GM12864 (cell line): ENCODE measurements at regions not wholly inside any gene's neighbourhood (a gene's known extent, or its start where the extent isn't known, plus 50 kb on each side); places are given as distances from the start of the nearest gene placed in this dataset.
"Not testable (repeated sequence)": the region's sequence is repeated elsewhere in the genome, so short reads cannot be mapped to it uniquely, and the experiment has no call there.

ENCODE experiments used
- DNase-seq: peaks from one replicate; pipeline ENCODE4 v3.0.0-alpha.2; 2011; ENCODE audit warnings: low read depth
- H3K4me3 ChIP-seq: 2 replicates; pipeline ENCODE4 v1.5.1; 2011; ENCODE audit warnings: mild to moderate bottlenecking, low read depth, low read length, control low read depth
- TF ChIP-seq, protein P1 (sequence below): IDR thresholded peaks from 2 replicates; pipeline ENCODE4 v1.5.1; 2011; ENCODE audit warnings: low read depth, mild to moderate bottlenecking, moderate library complexity, low read length, control low read depth, inconsistent platforms; ENCODE audit errors: missing control alignments

DNA sequence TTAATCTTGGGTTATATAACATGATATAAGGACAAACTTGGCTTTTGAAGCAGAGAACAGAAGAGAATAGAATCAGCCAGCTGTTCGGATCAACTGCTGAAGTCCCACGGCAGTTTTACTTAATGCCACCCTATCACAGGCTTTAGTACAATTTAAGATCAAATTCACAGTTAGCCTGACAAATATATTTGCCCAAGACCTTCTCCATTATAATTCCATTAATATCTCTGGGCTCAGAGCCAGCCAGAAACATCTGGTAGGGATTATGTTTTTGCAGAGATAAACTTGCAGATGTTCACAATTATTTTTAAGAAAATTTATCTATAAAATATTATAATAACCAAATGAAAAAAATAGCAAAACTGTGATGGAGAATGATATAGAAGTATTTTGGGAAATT lies 381.4 kb downstream of the RAD51AP2 start:
- no peak for DNase-seq
- TF ChIP-seq, protein P1, sequence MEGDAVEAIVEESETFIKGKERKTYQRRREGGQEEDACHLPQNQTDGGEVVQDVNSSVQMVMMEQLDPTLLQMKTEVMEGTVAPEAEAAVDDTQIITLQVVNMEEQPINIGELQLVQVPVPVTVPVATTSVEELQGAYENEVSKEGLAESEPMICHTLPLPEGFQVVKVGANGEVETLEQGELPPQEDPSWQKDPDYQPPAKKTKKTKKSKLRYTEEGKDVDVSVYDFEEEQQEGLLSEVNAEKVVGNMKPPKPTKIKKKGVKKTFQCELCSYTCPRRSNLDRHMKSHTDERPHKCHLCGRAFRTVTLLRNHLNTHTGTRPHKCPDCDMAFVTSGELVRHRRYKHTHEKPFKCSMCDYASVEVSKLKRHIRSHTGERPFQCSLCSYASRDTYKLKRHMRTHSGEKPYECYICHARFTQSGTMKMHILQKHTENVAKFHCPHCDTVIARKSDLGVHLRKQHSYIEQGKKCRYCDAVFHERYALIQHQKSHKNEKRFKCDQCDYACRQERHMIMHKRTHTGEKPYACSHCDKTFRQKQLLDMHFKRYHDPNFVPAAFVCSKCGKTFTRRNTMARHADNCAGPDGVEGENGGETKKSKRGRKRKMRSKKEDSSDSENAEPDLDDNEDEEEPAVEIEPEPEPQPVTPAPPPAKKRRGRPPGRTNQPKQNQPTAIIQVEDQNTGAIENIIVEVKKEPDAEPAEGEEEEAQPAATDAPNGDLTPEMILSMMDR = no peak
- no peak overlapping the region for H3K4me3 ChIP-seq

GRCh38 chr2:17136231-17136630 lies 382.0 kb downstream of the RAD51AP2 start:
- TF ChIP-seq, protein P1 = no peak
- DNase-seq = no peak
- H3K4me3 ChIP-seq = no peak overlapping the region

DNA sequence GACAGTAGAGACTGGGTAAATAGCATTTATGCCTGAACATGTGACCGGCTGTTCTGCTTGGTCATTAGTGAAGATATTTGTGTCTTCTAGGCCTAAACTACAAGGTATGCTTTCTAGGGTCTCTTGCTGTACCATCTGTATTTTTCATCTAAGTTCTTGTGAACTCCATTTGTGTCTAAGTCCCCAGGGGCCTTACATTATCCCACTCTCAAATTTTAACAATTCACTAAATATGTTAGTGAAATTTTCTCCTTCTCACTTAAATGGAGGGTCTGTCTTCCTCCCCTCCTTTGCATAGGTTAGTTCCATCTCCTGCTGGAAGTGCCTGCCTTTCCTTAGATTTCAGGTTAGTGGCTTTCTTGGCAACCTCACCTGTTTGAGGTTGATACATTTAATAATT lies 382.6 kb downstream of the RAD51AP2 start:
- no peak overlapping the region for H3K4me3 ChIP-seq
- no peak for DNase-seq
- TF ChIP-seq, protein P1 = no peak

DNA sequence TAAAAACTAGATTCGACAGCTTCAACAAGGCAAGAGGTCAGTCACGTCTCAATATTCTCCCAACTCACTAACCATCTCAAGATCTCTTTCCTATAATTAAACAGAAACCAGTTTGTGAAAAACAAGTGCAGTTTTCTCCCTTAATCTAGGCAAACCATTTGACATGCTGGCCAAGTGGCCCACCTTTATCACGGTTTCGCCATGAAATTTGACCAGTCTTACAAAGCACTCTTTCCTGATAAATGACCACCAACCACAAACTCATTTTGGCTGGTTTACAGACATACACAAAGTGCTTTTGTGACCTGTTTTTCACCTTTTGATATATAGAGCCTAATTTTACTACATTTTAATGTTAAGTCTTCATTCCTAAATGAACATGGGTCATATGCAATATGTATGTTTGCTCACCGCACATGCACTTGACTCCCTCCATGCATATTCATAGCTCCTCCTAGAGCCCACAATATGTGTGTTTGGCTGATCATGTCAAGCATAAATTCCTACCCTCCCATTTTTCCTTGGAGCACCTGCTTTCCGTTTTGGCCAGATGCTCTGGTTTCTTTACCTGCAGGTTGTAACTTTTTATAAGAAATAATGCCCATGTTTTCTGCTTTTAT lies 385.1 kb downstream of the RAD51AP2 start:
- TF ChIP-seq, protein P1 = no peak
- H3K4me3 ChIP-seq = no peak overlapping the region
- no peak for DNase-seq

- H3K4me3 ChIP-seq, DNase-seq: not testable (repeated sequence)
Observed at GRCh38 chr2:17130627-17131026, 387.6 kb downstream of the RAD51AP2 start.

- H3K4me3 ChIP-seq = no peak overlapping the region
- TF ChIP-seq, protein P1 = no peak
- DNase-seq = no peak
Observed at GRCh38 chr2:17125989-17126620, 392.1 kb downstream of the RAD51AP2 start.

- TF ChIP-seq, protein P1 = no peak
- H3K4me3 ChIP-seq = no peak overlapping the region
- DNase-seq = no peak
Observed at GRCh38 chr2:17124575-17125318, 393.5 kb downstream of the RAD51AP2 start.
